GM19240 (cell line): ENCODE measurements at regions not wholly inside any gene's neighbourhood (a gene's known extent, or its start where the extent isn't known, plus 50 kb on each side); places are given as distances from the start of the nearest gene placed in this dataset.
"Not testable (repeated sequence)": the region's sequence is repeated elsewhere in the genome, so short reads cannot be mapped to it uniquely, and the experiment has no call there.

Experiments used
- DNase-seq: peaks from one replicate; pipeline ENCODE4 v3.0.0; 2011; ENCODE audit warnings: low spot score; ENCODE audit not compliant: insufficient read length

- no peak for DNase-seq
Observed at GRCh38 chr11:34755671-34756070, 134.8 kb downstream of the EHF start.

DNA sequence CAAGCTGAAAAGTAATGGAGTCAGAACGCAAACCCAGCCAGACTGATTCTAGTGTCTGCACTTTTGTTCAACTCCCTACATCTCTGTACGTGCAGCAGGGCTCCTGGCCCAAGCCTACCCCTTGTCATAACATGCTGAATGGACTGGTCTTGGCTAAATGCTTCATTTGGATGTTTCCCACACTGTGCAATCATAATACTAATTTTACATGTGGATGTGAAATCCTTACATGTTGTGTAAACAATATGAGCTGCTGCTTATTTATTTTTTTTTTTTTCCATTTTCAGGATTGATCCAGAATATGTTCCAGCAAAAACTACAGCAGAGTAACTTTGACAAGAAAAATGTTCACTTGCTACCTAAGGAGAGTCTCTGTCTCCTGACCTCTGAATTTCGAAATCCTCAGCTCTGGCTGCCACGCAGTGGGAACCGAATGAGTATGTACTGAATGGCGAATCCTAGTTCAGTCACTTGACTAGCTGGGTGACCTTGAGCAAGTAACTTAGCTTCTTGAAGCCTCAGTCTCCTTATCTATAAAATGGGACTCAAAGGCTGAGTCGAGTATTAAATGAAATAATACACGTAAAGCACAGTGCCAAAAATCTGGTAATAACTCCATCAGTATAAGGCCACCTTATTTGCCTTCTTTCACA is 133.4 kb downstream of the EHF start:
- DNase-seq = no peak

- DNase-seq = no peak
Observed at GRCh38 chr11:34750692-34751405, 130.0 kb downstream of the EHF start.

DNA sequence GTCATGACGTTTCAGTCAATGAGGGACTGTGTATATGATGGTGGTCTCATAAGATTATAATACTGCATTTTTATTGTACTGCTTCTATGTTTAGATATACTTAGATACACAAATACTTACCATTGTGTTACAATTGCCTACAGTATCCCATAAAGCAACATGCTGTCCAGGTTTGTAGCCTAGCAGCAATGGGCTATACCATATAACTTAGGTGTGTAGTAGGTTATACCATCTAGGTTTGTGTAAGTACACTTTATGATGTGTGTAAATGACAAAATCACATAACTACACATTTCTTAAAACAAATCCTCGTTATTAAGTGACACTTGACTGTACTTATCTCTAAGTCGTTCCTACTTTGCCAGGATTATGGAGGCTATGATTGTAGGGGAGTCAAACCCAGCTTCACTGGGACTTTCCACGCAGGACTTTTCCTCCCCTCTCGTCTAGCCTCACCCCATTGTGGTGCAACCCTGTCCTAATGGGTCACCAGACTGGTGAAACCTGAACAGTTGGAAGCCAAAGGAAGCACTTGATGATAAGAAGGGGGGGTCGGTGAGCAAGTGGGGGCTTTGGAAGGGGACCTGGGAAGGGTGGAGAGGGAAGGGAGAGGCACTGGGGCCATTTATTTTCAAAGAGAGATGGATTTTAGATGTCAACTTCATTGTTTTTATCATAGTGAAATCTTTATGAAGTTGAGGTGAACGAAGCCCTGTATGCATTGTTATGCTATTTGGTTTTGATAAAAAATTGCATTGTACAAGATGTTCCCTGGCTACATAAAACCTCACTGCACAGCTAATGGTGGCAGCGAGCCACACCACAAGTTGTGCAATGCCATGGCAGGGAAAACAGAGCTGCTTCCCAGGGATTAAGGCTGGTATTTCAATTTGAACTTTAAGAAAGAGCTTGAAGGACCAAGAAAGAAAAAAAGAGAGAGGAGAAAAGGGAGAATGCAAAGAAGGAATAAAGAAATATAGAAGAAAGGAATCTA is 129.1 kb downstream of the EHF start:
- DNase-seq = no peak

DNA sequence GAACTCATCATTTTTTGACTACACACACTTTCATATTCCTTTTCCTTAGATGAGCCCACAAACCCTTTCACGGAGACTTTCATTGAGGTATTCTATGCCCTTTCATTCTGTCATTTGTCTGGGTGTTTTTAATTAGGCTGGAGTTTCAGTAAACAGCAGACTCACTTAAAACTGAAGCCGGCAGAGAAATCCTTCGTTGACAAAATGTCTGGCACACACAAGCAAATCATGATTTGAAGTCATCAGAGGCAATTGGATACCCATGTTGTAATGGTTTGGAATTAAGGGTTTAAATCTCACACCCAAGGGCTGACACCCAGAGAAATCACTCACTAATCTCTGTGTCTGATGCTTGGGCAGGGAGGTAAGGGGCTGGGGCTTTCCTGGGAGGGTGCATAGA is 127.1 kb downstream of the EHF start:
- DNase-seq = no peak

GRCh38 chr11:34747251-34747650 is 126.4 kb downstream of the EHF start:
- no peak for DNase-seq

DNA sequence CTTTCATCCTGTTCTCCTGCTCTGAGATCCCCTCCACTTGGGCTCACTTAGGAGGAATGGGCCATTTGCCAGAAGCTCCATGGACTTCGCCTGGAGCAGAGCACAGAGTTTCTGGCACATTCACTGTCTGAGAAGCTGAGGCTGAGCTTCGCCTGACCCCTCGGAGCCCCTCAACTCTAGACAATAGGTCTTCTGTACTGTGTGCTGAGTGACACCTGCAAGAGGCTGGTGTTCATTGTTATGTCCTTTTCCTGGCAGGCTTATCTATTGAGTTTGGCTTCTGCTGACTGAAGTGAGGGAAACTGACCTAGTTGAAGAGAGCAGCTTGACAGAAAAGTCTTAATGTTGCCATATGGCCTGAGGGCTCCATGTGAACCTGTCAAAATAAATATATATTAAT is 124.3 kb downstream of the EHF start:
- no peak for DNase-seq

- no peak for DNase-seq
Observed at GRCh38 chr11:34744511-34744910, 123.6 kb downstream of the EHF start.

- no peak for DNase-seq
Observed at GRCh38 chr11:34738237-34738636, 117.3 kb downstream of the EHF start.

DNA sequence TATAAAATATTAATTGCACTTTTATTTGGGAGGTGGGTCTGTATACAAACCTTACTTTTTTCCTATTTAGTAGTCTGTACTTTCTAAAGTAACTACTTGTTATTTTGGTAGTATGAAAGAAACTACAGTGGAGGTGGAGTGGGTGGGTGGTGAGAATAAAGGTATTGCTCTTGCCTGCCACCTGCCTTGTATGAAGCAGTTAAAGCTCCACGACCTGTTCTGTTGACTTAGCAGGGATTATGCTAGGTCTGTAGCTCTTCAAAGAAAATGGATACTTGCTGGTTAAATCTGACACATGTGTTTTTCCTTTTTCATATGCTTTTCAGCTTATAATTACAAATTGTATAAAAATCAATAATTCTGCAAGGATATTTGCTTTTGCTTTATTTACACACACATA is 111.9 kb downstream of the EHF start:
- DNase-seq = no peak

- DNase-seq = no peak
Observed at GRCh38 chr11:34731603-34732002, 110.7 kb downstream of the EHF start.

DNA sequence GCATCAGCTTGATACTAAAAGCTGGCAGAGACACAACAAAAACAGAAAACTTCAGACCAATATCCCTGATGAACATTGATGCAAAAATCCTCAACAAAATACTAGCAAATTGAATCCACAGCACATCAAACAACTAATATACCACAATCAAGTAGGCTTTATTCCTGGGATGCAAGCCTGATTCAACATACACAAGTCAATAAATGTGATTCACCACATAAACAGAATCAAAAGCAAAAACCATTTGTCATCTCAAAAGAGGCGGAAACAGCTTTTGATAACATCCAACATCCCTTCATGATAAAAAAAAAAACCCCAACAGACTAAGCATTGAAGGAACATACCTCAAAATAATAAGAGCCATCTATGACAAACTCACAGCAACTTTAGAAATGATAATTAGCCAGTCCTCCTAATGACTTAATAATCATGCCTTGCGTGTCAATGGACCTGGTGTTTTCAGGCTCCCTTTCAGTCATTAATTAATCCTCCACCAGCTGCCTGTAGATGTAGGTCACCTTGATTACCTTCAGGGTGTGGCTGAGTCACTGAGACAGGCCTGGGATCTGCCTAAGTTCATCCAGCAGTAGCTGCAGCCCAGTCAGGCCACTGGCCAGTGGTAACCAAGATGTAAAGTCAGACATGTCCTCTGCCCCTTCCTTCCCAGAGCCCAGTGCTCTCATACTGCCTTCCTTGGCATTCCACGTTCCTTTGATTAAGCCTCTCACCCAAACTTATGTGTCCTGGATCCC is 109.8 kb downstream of the EHF start:
- DNase-seq = no peak

GRCh38 chr11:34728609-34729008 is 107.7 kb downstream of the EHF start:
- DNase-seq = no peak

DNA sequence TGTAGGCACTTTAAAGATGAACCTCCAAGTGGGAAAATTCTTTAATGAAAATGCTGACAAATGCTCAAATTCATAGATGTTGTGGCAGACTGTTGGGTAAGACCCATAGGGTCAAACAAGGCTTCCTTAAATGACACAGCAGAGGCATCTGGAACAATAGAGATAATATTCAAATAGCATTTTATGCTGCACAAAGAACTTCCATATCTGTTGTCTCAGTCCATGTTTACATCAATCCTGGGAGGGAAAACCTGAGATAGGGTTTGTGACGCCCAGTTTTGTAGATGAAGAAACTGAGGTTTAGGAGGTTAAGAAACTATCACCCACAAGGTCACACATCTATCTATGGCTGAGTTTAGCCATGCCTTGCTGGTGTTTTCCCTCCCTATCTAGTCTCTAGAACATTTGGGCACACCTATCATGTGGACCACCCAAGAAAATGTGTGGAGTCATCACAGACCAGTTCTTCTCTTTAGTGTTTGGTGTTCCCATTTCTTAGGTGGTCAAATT is 106.4 kb downstream of the EHF start:
- DNase-seq = no peak

DNA sequence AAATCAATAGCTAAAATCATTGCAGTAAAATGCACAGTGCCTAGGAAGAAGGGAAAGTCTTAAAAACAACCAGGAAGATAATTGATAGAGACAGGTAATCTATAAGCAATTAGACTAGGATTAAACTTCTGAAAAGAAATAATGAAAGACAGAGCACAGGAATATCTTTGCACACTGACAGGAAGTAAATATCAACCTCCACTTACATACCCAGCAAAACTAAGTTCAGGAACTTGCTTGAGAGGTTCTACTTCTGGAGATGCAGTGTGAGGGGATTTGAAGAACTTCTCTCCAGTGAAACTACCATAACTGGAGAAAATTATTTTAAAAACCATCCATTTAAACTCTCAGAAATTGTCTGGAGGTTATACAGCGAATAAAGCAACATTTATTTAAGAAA is 104.1 kb downstream of the EHF start:
- DNase-seq = no peak

DNA sequence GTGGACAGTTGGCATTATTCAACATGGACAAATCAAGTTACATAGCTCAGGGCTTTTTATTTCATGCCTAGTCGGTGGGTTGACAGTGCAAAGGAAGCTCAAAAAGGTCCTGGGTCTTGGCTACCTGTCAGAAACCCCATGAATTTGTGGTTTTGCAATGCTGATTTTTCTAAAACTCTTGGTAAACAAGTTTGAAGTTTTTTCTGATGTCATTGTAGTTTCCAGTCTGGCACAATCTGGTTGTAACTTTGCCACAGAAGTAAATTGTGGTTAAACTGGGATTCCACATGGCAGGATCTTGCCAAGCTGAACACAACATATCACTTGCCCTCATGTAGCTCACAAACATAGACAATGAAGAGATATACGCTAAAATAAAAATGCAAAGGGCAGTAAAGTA is 100.8 kb downstream of the EHF start:
- DNase-seq = no peak

DNA sequence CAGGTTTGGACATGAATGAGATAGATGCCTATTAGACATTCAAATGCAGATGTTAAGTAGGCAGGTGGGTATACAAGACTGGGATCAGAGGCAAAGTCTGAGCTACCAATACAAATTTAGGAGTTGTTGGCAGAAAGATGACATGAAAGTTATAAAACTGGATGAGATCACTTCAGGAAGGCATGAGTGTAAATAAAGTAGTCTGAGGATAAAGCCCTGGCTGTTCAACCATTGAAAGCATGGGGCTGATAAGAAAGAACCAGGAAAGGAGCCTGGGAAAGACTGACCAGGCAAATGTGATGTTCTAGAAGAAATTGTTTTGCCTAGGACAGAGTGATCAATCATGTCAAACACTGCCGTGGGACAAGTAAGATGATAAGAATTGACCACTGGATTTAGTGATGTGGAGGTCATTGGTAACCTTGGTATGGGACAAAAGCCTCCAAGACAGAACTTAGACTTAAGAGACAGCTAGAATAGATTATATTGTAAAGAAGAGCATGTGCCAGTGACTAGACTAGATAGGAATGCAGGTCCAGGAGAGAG is 98.5 kb downstream of the EHF start:
- DNase-seq = no peak

- not testable (repeated sequence) for DNase-seq
Observed at GRCh38 chr11:34713631-34714030, 92.7 kb downstream of the EHF start.
